ENCODE measurements at regions not wholly inside any gene's neighbourhood (a gene's known extent, or its start where the extent isn't known, plus 50 kb on each side); places are given as distances from the start of the nearest gene placed in this dataset.

DNA sequence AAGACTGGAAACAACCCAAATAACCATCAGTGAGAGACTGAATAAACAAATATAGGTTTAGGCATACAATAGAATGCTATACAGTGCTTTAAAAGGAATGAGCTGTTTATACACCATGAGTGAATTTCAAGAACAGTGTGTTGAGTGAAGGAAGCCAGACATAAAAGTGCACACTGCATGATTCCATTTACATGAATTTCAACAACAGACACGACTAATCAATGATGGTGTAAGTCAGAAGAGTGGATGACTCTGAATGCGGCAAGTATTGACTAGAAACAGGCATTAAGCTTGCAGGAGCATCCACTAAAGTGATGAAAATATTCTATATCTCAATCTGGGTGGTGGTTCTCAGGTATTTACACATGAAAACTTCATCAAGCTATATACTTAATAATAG is 142.7 kb upstream of the SLC39A10 start:
- DNase-seq (ENCODE audit: low spot score), result no peak
- no peak overlapping the region for H3K4me2 ChIP-seq (ENCODE audit: low read length)
- ChIA-PET CTCF (ENCODE audit: unreplicated experiment) (no interaction called here), POLR2A (interaction anchor here (1.0 to 2.5 kb wide), 4 partner anchors 12 to 45 kb away, joined by 4 to 20 read pairs (median 6); no protein-coding TSS in a partner anchor)
- H3K9me2 ChIP-seq (ENCODE audit: insufficient read depth, low read length), result no peaks in the 10 kb centered on the region
- H3K36me3 ChIP-seq (ENCODE audit: insufficient read depth, low read length), result no peaks in the 10 kb centered on the region
- no peak overlapping the region for H2AFZ ChIP-seq (ENCODE audit: low read length)
- no peak overlapping the region for H3K27ac ChIP-seq (ENCODE audit: low read depth, low read length, poor library complexity, severe bottlenecking)
- no peaks in the 10 kb centered on the region for H3K4me1 ChIP-seq (ENCODE audit: insufficient read depth, low read length, poor library complexity, severe bottlenecking)
- intact Hi-C loops (cut with micrococcal nuclease; ENCODE audit: unreplicated experiment), result no loop called here
- H3K9me3 ChIP-seq (ENCODE audit: low read length), result no peaks in the 10 kb centered on the region
- H3K4me3 ChIP-seq (ENCODE audit: low read depth, low read length, poor library complexity, severe bottlenecking), result no peak overlapping the region
- BruUV-seq (replicated peaks), result no TSS peak
- TF ChIP-seq, protein P1, sequence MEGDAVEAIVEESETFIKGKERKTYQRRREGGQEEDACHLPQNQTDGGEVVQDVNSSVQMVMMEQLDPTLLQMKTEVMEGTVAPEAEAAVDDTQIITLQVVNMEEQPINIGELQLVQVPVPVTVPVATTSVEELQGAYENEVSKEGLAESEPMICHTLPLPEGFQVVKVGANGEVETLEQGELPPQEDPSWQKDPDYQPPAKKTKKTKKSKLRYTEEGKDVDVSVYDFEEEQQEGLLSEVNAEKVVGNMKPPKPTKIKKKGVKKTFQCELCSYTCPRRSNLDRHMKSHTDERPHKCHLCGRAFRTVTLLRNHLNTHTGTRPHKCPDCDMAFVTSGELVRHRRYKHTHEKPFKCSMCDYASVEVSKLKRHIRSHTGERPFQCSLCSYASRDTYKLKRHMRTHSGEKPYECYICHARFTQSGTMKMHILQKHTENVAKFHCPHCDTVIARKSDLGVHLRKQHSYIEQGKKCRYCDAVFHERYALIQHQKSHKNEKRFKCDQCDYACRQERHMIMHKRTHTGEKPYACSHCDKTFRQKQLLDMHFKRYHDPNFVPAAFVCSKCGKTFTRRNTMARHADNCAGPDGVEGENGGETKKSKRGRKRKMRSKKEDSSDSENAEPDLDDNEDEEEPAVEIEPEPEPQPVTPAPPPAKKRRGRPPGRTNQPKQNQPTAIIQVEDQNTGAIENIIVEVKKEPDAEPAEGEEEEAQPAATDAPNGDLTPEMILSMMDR (conservative IDR thresholded peaks at IDR 0.05; ENCODE audit: low read length), result no peak
- no peak for TF ChIP-seq EZH2phosphoT487 (IDR thresholded peaks at IDR 0.05; ENCODE audit: borderline replicate concordance, low read depth, low read length)
- H3K79me2 ChIP-seq (ENCODE audit: insufficient read depth, low read depth, low read length), result no peaks in the 10 kb centered on the region
- no peaks in the 10 kb centered on the region for H4K20me1 ChIP-seq (ENCODE audit: insufficient read depth, low read length)

DNA sequence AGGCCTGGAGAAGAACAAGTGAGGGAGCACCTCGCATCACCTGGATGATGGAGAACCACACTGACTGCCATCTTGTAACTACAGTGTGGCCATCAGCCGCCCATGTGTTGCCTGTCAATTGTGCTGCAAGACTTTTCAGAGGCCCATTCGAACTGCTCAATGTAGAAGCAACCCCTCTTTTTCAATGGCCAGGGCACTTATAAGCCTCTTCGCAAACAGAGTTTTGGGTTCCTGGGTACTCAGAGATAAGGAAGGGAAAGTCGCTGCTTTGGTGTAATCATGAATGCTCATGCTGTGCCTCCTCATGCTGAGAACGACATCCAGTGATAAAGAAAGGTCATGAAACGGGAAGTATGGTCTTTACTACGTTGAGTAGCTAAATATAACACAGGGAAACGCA is 143.9 kb upstream of the SLC39A10 start:
- no peak overlapping the region for H3K27ac ChIP-seq (ENCODE audit: low read depth, low read length, poor library complexity, severe bottlenecking)
- H2AFZ ChIP-seq (ENCODE audit: low read length), result no peak overlapping the region
- no peaks in the 10 kb centered on the region for H3K9me3 ChIP-seq (ENCODE audit: low read length)
- H3K4me3 ChIP-seq (ENCODE audit: low read depth, low read length, poor library complexity, severe bottlenecking), result no peak overlapping the region
- ChIA-PET CTCF (ENCODE audit: unreplicated experiment) (no interaction called here), POLR2A (interaction anchor here (0.6 to 2.5 kb wide), 3 partner anchors 14 to 20 kb away, joined by 3 to 20 read pairs (median 3); no protein-coding TSS in a partner anchor)
- no peaks in the 10 kb centered on the region for H3K79me2 ChIP-seq (ENCODE audit: insufficient read depth, low read depth, low read length)
- intact Hi-C loops (cut with micrococcal nuclease; ENCODE audit: unreplicated experiment), result no loop called here
- no peak for TF ChIP-seq EZH2phosphoT487 (IDR thresholded peaks at IDR 0.05; ENCODE audit: borderline replicate concordance, low read depth, low read length)
- TF ChIP-seq, protein P1 (conservative IDR thresholded peaks at IDR 0.05; ENCODE audit: low read length), result no peak
- no peaks in the 10 kb centered on the region for H3K9me2 ChIP-seq (ENCODE audit: insufficient read depth, low read length)
- no peak overlapping the region for H3K4me2 ChIP-seq (ENCODE audit: low read length)
- H3K4me1 ChIP-seq (ENCODE audit: insufficient read depth, low read length, poor library complexity, severe bottlenecking), result no peaks in the 10 kb centered on the region
- BruUV-seq (replicated peaks), result no TSS peak
- no peaks in the 10 kb centered on the region for H3K36me3 ChIP-seq (ENCODE audit: insufficient read depth, low read length)
- no peak for DNase-seq (ENCODE audit: low spot score)
- H4K20me1 ChIP-seq (ENCODE audit: insufficient read depth, low read length), result no peaks in the 10 kb centered on the region

DNA sequence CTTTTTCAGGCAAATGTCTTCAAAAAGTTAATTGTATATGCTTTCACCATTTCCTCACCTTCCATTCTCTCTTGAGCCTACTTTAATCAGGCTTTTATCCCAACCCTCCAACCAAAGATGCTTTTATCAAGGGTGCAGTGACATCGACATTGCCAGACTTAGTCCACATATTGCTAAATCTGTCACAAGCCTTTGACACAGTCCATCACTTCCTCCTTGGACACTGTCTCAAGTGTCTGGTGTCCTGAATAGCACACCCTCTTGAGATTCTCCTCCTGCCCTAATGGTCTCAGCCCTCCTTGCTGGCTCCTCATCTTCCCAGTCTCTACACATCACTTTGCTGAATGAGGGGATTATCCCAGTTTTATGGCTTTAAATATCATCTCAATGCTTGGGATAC is 147.5 kb upstream of the SLC39A10 start:
- H3K9me2 ChIP-seq (ENCODE audit: insufficient read depth, low read length), result no peaks in the 10 kb centered on the region

More for the DNA sequence above, 147.5 kb upstream of the SLC39A10 start:
- no TSS peak for BruUV-seq (replicated peaks)
- no peaks in the 10 kb centered on the region for H3K79me2 ChIP-seq (ENCODE audit: insufficient read depth, low read depth, low read length)
- no peaks in the 10 kb centered on the region for H4K20me1 ChIP-seq (ENCODE audit: insufficient read depth, low read length)
- no peaks in the 10 kb centered on the region for H3K4me1 ChIP-seq (ENCODE audit: insufficient read depth, low read length, poor library complexity, severe bottlenecking)
- intact Hi-C loops (cut with micrococcal nuclease; ENCODE audit: unreplicated experiment), result no loop called here
- TF ChIP-seq, protein P1 (conservative IDR thresholded peaks at IDR 0.05; ENCODE audit: low read length), result no peak
- TF ChIP-seq EZH2phosphoT487 (IDR thresholded peaks at IDR 0.05; ENCODE audit: borderline replicate concordance, low read depth, low read length), result no peak
- no peak overlapping the region for H3K4me2 ChIP-seq (ENCODE audit: low read length)
- H2AFZ ChIP-seq (ENCODE audit: low read length), result no peak overlapping the region
- ChIA-PET CTCF (ENCODE audit: unreplicated experiment) (no interaction called here), POLR2A (interaction anchor here (0.6 to 2.5 kb wide), 5 partner anchors 11 to 358 kb away, joined by 3 to 24 read pairs (median 4); no protein-coding TSS in a partner anchor)
- H3K9me3 ChIP-seq (ENCODE audit: low read length), result peaks cover 15% of the 10 kb centered on the region; the same call in 1 of the 2 replicates
- no peaks in the 10 kb centered on the region for H3K36me3 ChIP-seq (ENCODE audit: insufficient read depth, low read length)
- H3K4me3 ChIP-seq (ENCODE audit: low read depth, low read length, poor library complexity, severe bottlenecking), result no peak overlapping the region
- H3K27ac ChIP-seq (ENCODE audit: low read depth, low read length, poor library complexity, severe bottlenecking), result no peak overlapping the region
- no peak for DNase-seq (ENCODE audit: low spot score)
